BJ (cell line): ENCODE measurements at regions not wholly inside any gene's neighbourhood (a gene's known extent, or its start where the extent isn't known, plus 50 kb on each side); places are given as distances from the start of the nearest gene placed in this dataset.

ENCODE experiments used
- CTCF ChIA-PET: fragments of 350-600 bp; formaldehyde crosslinking; extraction: SDS; loops from one replicate; lab custom pipeline; 2021; ENCODE audit warnings: antibody characterized with exemption, inconsistent platforms; lab: Yijun Ruan, JAX
- POLR2A ChIA-PET: fragments of 300-600 bp; sonication (Branson Sonifier 250); formaldehyde crosslinking; extraction: SDS; loops from one replicate; lab custom pipeline; 2021; ENCODE audit warnings: antibody characterized with exemption; lab: Charles Lee
- DNase-seq: peaks from one replicate; pipeline ENCODE4 v3.0.0-alpha.2; 2011; ENCODE audit warnings: low read depth
- H3K27me3 ChIP-seq: 2 replicates; pipeline ENCODE4 v1.6.0; 2011; ENCODE audit warnings: low read length; ENCODE audit not compliant: control insufficient read depth, insufficient read depth
- H3K36me3 ChIP-seq: 2 replicates; pipeline ENCODE4 v1.5.1; 2011; ENCODE audit warnings: low read length; ENCODE audit not compliant: control insufficient read depth, insufficient read depth
- H3K4me3 ChIP-seq: 2 replicates; pipeline ENCODE4 v1.5.1; 2011; ENCODE audit warnings: low read depth, mild to moderate bottlenecking, control low read depth, low read length
- CTCF ChIP-seq: IDR thresholded peaks from 2 replicates; pipeline ENCODE4 v1.5.1; 2011; ENCODE audit warnings: low read depth, mild to moderate bottlenecking, control low read depth, inconsistent platforms, low read length, moderate library complexity; ENCODE audit not compliant: insufficient read depth

GRCh38 chr18:8504880-8505435 lies 104.3 kb upstream of the RAB12 start:
- POLR2A ChIA-PET: no interaction called here
- Histone ChIP-seq H3K4me3 (no peak overlapping the region), H3K27me3 (peaks cover 10% of the 10 kb centered on the region), H3K36me3 (no peaks in the 10 kb centered on the region)
- CTCF ChIA-PET: interaction anchor here (1.1 kb wide), 1 partner anchor 36 kb away, joined by 3 read pairs; no protein-coding TSS in a partner anchor
- TF ChIP-seq CTCF: no peak
- DNase-seq: no peak

DNA sequence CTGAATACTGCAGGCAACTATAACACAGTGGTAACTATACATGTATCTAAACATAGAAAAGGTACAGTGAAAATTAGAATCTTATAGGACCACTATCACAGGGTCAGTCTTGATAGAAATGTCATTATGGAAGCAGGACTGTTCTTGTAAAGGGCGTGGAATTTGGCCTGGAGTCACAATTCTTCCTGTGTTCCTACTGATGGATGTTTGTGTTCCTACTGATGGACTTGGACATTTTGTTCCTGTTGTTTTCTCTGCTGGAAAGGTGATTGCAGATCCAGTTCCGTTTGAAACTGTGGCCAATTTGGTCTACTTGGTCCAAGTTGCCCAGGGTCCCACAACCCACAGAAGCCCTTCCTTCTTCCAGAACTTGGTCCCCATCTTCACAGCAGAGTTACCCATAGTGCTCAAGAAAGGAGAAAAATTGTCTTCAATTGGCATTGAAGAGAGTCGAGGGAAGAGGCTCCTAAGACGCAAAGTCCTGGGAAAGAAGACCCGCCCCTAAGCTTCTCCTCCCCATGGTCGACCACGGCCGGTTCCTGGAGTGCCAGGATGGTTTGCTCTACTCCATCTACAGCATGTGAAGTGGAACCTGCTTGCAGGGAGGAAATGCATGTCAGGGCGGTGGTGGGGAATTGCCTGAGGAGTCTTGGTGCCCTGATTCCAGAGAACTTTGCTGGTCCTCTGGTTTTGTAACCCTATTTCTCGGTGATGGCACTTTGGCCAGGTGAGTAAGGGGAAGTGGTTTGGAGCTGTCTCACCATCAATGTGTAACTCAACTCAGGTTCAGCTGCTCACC lies 102.8 kb upstream of the RAB12 start:
- peaks cover 8% of the 10 kb centered on the region for H3K27me3 ChIP-seq
- DNase-seq: no peak
- no peak overlapping the region for H3K4me3 ChIP-seq
- no peak for TF ChIP-seq CTCF
- POLR2A ChIA-PET: no interaction called here
- CTCF ChIA-PET: interaction anchor here (1.1 kb wide), 1 partner anchor 38 kb away, joined by 3 read pairs; no protein-coding TSS in a partner anchor
- no peaks in the 10 kb centered on the region for H3K36me3 ChIP-seq

DNA sequence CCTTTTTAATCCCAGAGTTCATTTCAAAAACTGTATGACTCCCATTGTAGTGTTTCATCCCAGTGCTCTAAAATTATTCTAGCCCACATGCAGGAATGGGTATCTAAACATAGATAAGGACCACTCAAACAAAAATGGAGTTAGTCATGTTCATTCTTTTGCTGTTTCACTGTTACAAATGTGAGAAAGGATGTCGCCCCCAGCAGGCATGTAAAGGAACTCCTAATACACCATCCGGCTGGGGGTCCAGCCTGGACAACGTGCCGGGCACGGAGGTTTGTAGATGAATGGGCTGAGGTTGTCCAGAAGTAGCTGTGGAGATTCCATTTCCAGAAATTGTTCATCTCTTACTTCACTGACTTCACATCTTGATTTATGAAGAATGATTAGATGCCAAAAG lies 101.9 kb upstream of the RAB12 start:
- ChIA-PET POLR2A (no interaction called here), CTCF (no interaction called here)
- peak; percentile 31; the same call in 1 of the 2 replicates for TF ChIP-seq CTCF
- Histone ChIP-seq H3K27me3 (peaks cover 8% of the 10 kb centered on the region), H3K4me3 (no peak overlapping the region), H3K36me3 (no peaks in the 10 kb centered on the region)
- no peak for DNase-seq

GRCh38 chr18:8507915-8508705 lies 101.1 kb upstream of the RAB12 start:
- no peak for TF ChIP-seq CTCF
- CTCF ChIA-PET: interaction anchor here (0.7 kb wide), 1 partner anchor 139 kb away, joined by 3 read pairs; no protein-coding TSS in a partner anchor
- peaks cover 8% of the 10 kb centered on the region for H3K27me3 ChIP-seq
- DNase-seq: peak; percentile 25
- H3K36me3 ChIP-seq: no peaks in the 10 kb centered on the region
- no peak overlapping the region for H3K4me3 ChIP-seq
- POLR2A ChIA-PET: no interaction called here

DNA sequence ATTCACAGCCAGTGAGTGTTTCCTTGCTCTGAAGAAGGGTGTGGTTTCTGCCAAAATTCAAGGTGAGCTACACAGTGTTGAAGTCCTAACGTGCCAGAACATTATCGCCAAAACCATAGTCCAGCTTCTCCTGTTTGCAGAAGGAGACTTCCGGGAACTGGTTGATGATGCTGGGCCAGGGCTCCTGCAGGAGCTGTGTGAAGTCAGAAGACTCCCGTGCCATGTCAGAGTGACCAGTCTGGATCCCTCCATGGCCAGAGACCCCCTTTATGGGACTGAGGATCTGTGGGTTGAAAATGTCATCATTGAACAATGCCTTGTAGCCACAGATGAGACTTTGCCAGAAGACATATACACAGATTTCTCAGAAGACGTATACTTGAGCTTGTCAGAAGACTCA lies 96.0 kb upstream of the RAB12 start:
- CTCF ChIA-PET: interaction anchor here (1.0 kb wide), 1 partner anchor 23 kb away, joined by 3 read pairs; no protein-coding TSS in a partner anchor
- no peak for DNase-seq
- H3K36me3 ChIP-seq: no peaks in the 10 kb centered on the region
- H3K27me3 ChIP-seq: peaks cover 9% of the 10 kb centered on the region
- H3K4me3 ChIP-seq: no peak overlapping the region
- POLR2A ChIA-PET: no interaction called here
- no peak for TF ChIP-seq CTCF
